ENCODE measurements at regions not wholly inside any gene's neighbourhood (a gene's known extent, or its start where the extent isn't known, plus 50 kb on each side); places are given as distances from the start of the nearest gene placed in this dataset.

- Mint-ChIP-seq H3K9me3 (peaks cover 26 to 44% of the 10 kb centered on the region in 2 donors), H3K4me1 (peaks cover 43% of the 10 kb centered on the region), H3K4me3 (no peak overlapping the region), H3K27me3 (peaks cover 7% of the 10 kb centered on the region), H3K27ac (peak overlapping the region in 1 of 2 donors; percentile 10)
- ATAC-seq (no peak), DNase-seq (no peak)
These were observed 72.7 kb downstream of the IER5 start for GRCh38 chr1:181160998-181161870.

- peaks cover 26 to 44% of the 10 kb centered on the region in 2 donors for H3K9me3 Mint-ChIP-seq
- H3K4me1 Mint-ChIP-seq: peaks cover 35% of the 10 kb centered on the region
- H3K27ac Mint-ChIP-seq: no peak overlapping the region
- no peak for ATAC-seq
- no peak overlapping the region for H3K4me3 Mint-ChIP-seq
- no peak for DNase-seq
- no peaks in the 10 kb centered on the region for H3K27me3 Mint-ChIP-seq
These were observed 75.2 kb downstream of the IER5 start for GRCh38 chr1:181163662-181164061.

- H3K27ac Mint-ChIP-seq: no peak overlapping the region
- no peaks in the 10 kb centered on the region for H3K27me3 Mint-ChIP-seq
- peaks cover 21 to 35% of the 10 kb centered on the region in 2 donors for H3K9me3 Mint-ChIP-seq
- peak; percentile 99 for ATAC-seq
- peaks cover 7% of the 10 kb centered on the region for H3K4me1 Mint-ChIP-seq
- peak; percentile 75 to 77 for DNase-seq
- H3K4me3 Mint-ChIP-seq: peak overlapping the region; percentile 46 to 51
These were observed 78.1 kb downstream of the IER5 start for GRCh38 chr1:181166377-181167196.

GRCh38 chr1:181169281-181169865 lies 80.9 kb downstream of the IER5 start:
- Mint-ChIP-seq H3K27ac (no peak overlapping the region), H3K27me3 (peaks cover 8% of the 10 kb centered on the region)

GRCh38 chr1:181170194-181170593 lies 81.7 kb downstream of the IER5 start:
- Mint-ChIP-seq H3K27ac (peak overlapping the region in 1 of 2 donors; percentile 9), H3K4me3 (no peak overlapping the region), H3K4me1 (peaks cover 13% of the 10 kb centered on the region), H3K9me3 (peaks cover 6 to 19% of the 10 kb centered on the region in 2 donors), H3K27me3 (peaks cover 8% of the 10 kb centered on the region)
- no peak for DNase-seq
- no peak for ATAC-seq

More at GRCh38 chr1:181169281-181169865, 80.9 kb downstream of the IER5 start:
- no peak overlapping the region for H3K4me3 Mint-ChIP-seq
- ATAC-seq: no peak
- no peak for DNase-seq
- H3K9me3 Mint-ChIP-seq: peaks cover 11 to 27% of the 10 kb centered on the region in 2 donors
- peaks cover 13% of the 10 kb centered on the region for H3K4me1 Mint-ChIP-seq

GRCh38 chr1:181172082-181172481 lies 83.6 kb downstream of the IER5 start:
- DNase-seq (no peak), ATAC-seq (no peak)
- Mint-ChIP-seq H3K4me1 (peaks cover 6% of the 10 kb centered on the region), H3K9me3 (peaks cover 6 to 15% of the 10 kb centered on the region in 2 donors), H3K27me3 (peaks cover 8% of the 10 kb centered on the region), H3K4me3 (no peak overlapping the region), H3K27ac (no peak overlapping the region)

GRCh38 chr1:181173761-181174447 lies 85.4 kb downstream of the IER5 start:
- Mint-ChIP-seq H3K9me3 (peaks cover 6 to 15% of the 10 kb centered on the region in 2 donors), H3K27ac (no peak overlapping the region), H3K4me3 (no peak overlapping the region), H3K4me1 (peaks cover 6% of the 10 kb centered on the region), H3K27me3 (peaks cover 8% of the 10 kb centered on the region)
- no peak for ATAC-seq
- no peak for DNase-seq

GRCh38 chr1:181174861-181175260 lies 86.4 kb downstream of the IER5 start:
- H3K9me3 Mint-ChIP-seq: peaks cover 6 to 15% of the 10 kb centered on the region in 2 donors
- no peak overlapping the region for H3K4me3 Mint-ChIP-seq
- no peak overlapping the region for H3K27ac Mint-ChIP-seq
- H3K4me1 Mint-ChIP-seq: peaks cover 12% of the 10 kb centered on the region
- DNase-seq: no peak
- ATAC-seq: no peak
- peaks cover 8% of the 10 kb centered on the region for H3K27me3 Mint-ChIP-seq

GRCh38 chr1:181175356-181175910 lies 86.9 kb downstream of the IER5 start:
- H3K4me1 Mint-ChIP-seq: peaks cover 18% of the 10 kb centered on the region
- H3K27me3 Mint-ChIP-seq: peaks cover 8% of the 10 kb centered on the region
- ATAC-seq: no peak
- peak overlapping the region in 1 of 2 donors; percentile 2 for H3K27ac Mint-ChIP-seq
- H3K9me3 Mint-ChIP-seq: peaks cover 6 to 15% of the 10 kb centered on the region in 2 donors
- DNase-seq: no peak
- no peak overlapping the region for H3K4me3 Mint-ChIP-seq

GRCh38 chr1:181175955-181176354 lies 87.5 kb downstream of the IER5 start:
- ATAC-seq: no peak
- H3K9me3 Mint-ChIP-seq: peaks cover 6 to 15% of the 10 kb centered on the region in 2 donors

GRCh38 chr1:181178241-181178879 lies 89.9 kb downstream of the IER5 start:
- peaks cover 0 to 4% of the 10 kb centered on the region in 2 donors for H3K9me3 Mint-ChIP-seq
- peaks cover 4% of the 10 kb centered on the region for H3K27me3 Mint-ChIP-seq
- DNase-seq: no peak

More at GRCh38 chr1:181175955-181176354, 87.5 kb downstream of the IER5 start:
- no peak overlapping the region for H3K4me3 Mint-ChIP-seq
- H3K27me3 Mint-ChIP-seq: peaks cover 8% of the 10 kb centered on the region
- H3K4me1 Mint-ChIP-seq: peaks cover 20% of the 10 kb centered on the region
- no peak overlapping the region for H3K27ac Mint-ChIP-seq
- no peak for DNase-seq

GRCh38 chr1:181179279-181179986 lies 90.9 kb downstream of the IER5 start:
- H3K4me3 Mint-ChIP-seq: peak overlapping the region; percentile 46 to 57
- DNase-seq: no peak
- peak; percentile 9 for ATAC-seq
- H3K27me3 Mint-ChIP-seq: no peaks in the 10 kb centered on the region
- no peaks in the 10 kb centered on the region for H3K9me3 Mint-ChIP-seq
- H3K27ac Mint-ChIP-seq: peak overlapping the region; percentile 54 to 60
- peaks cover 14% of the 10 kb centered on the region for H3K4me1 Mint-ChIP-seq

More at GRCh38 chr1:181178241-181178879, 89.9 kb downstream of the IER5 start:
- H3K27ac Mint-ChIP-seq: peak overlapping the region in 1 of 2 donors; percentile 4
- H3K4me3 Mint-ChIP-seq: no peak overlapping the region
- ATAC-seq: no peak
- peaks cover 20% of the 10 kb centered on the region for H3K4me1 Mint-ChIP-seq

- peaks cover 14% of the 10 kb centered on the region for H3K4me1 Mint-ChIP-seq
- H3K27ac Mint-ChIP-seq: peak overlapping the region in 1 of 2 donors; percentile 54
- ATAC-seq (peak; percentile 78), DNase-seq (peak in 1 of 2 donors; percentile 40)
- H3K4me3 Mint-ChIP-seq: peak overlapping the region; percentile 46 to 57
- peaks cover 4% of the 10 kb centered on the region for H3K27me3 Mint-ChIP-seq
- no peaks in the 10 kb centered on the region for H3K9me3 Mint-ChIP-seq
These were observed 91.5 kb downstream of the IER5 start for GRCh38 chr1:181179987-181180365.
